GM19238 (cell line): ENCODE measurements at regions not wholly inside any gene's neighbourhood (a gene's known extent, or its start where the extent isn't known, plus 50 kb on each side); places are given as distances from the start of the nearest gene placed in this dataset.
A peak's percentile ranks its signal among the peaks of the same experiment; 100 is the strongest.
"Not testable (repeated sequence)": the region's sequence is repeated elsewhere in the genome, so short reads cannot be mapped to it uniquely, and the experiment has no call there.

Source experiments
- DNase-seq: peaks from one replicate; pipeline ENCODE4 v3.0.0; 2011; ENCODE audit warnings: low spot score; ENCODE audit not compliant: insufficient read length

DNA sequence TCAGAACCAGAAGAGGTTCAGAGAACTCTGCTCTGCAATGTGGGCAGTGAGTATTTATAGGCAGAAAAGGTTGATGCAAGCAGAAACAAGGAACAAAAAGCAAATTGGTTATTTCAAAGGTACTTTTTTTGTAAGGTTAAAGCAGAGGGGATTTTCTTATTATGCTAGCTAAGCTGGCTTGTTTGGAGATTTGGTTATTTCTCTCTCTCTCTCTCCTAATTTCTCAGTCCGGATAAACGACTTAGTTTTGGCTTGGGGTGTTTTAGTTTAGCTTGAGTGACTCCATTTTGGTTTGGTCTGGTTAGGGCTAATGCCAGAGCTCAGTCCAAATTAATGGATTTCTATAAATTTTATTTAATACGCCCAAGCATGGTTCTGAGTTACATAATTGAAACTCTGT lies 566.8 kb downstream of the SH2D4B start:
- DNase-seq: no peak

DNA sequence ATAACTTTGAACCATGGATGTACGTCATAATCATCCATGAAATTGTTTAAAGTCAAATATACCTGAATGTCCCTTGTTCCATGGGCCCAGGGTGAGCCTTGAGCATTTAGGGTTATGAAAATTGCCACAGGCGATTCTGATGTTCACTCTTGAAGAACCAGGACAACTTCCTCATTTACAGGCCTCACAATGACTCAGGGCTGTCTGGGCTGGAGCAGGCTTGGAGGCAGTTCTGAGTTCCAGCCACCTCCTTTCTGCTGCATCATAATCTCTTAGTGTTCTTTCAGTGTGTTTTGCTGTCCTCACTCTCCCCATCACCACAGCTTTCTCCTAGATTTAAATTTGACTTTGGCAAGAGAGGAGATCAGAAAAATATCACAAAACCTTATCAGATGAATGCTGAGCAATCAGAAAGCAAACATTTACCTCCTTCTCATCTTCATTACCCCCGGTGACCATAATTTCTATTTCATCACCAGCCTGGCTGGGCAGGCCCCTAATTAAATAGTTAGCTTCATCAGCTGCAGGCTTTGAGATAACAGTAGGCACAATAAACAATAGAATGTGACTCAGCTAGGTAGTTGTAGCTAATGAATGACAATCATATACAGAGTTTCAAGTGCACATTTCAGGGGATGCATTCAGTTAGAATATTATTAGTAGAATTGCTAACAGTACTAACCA lies 571.0 kb downstream of the SH2D4B start:
- peak; percentile 7 for DNase-seq

DNA sequence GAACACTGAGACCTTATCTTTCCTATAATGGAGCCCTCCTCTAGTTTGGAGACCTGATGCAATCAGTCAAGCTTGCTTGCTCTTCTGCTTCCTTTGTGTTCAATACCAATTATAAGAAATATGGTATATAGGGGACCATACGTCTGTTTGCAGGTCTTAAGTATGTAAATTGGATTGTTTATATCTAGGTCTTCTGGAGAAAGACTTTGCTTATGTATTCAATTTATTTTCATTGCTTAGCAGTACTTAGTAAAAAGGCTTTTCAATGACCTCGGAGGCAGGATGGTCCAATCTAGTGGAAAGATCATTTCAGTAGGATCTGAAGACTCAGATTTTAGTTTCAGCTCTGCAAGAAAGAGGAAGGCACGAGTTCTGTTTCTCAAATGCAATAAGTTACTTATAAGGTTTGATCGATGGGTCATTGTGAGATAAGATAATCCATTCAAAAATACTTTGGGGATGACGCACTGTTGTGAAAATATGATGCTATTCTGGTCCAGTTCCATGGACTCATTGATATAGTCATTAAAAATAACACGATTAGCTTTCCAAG lies 571.6 kb downstream of the SH2D4B start:
- no peak for DNase-seq

GRCh38 chr10:81116201-81116600 lies 578.5 kb downstream of the SH2D4B start:
- DNase-seq: no peak

DNA sequence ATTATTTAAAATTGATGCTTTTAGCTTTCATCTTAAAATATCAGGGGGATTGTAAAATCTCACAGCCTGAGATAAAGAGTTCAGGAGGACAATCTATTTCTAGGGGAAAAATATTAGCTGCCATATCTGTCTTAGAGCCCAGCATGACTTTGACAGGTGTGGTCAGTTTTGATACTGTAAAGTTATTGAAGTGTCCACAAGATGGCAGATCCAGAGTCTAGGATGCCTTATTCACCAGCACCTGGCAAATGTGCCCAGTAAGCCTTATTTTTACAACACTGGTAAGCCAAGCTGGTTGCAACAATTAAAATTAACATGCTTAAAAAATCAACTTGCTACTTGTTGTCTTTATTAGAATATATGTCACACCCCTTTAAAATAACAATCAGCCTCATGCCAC lies 579.3 kb downstream of the SH2D4B start:
- no peak for DNase-seq

GRCh38 chr10:81127931-81128330 lies 590.2 kb downstream of the SH2D4B start:
- no peak for DNase-seq

- no peak for DNase-seq
Measured at GRCh38 chr10:81130014-81130413, 592.3 kb downstream of the SH2D4B start.

- DNase-seq: peak; percentile 3
Measured at GRCh38 chr10:81135851-81136250, 598.1 kb downstream of the SH2D4B start.

DNA sequence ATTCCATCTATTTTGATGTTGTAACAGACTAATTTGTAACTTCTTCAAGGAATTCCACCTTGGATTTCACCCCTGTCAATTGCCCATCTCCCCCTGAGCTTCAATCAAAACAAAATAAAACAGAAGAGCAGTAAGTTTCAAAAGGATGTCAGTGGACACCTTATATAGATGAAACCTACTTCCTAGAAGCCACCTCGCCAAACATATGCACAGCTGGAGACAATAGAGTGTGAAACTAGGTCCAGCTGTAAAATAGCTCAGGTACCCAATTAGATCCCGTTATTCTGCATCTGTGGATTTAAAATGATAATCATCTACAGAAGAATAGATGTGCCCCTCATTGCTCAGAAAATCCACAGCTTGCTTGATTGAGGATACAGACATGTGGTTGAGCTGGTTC lies 598.6 kb downstream of the SH2D4B start:
- DNase-seq: no peak

- DNase-seq: no peak
Measured at GRCh38 chr10:81145975-81146374, 608.3 kb downstream of the SH2D4B start.

DNA sequence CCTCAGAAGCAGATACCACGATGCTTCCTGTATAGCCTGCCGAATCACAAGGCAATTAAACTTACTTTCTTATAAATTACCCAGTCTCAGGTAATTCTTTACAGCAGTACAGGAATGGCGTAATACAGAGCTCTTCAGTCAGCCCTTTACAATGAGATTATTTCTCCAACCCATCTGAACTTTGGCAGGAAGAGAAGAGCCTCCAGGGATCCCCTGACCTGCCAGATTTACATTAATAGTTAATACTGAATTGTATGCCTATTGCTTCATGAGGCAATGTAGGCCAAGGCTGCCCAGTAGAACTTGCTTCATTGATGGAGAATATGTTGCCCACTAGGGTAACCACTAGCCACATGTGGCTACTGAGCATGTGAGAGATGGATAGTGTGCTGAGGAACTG lies 608.7 kb downstream of the SH2D4B start:
- no peak for DNase-seq

DNA sequence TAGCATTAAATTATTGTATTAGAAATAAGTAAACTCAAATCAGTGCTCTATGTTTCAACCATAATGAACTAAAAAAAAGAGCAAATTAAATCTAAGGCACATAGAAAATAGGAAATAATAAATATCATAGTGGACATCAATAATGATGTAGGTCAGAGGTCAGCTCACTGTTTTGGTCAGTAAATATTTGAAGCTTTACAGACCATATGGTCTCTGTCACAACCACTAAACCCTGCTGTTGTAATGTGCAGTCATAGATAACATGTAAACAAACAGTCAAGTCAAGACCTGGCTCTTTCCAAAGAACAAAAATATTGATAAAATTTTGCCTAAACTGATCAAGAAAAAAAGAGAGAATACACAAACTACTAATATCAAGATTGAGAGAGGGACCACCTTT lies 615.0 kb downstream of the SH2D4B start:
- DNase-seq: no peak

GRCh38 chr10:81157681-81158080 lies 620.0 kb downstream of the SH2D4B start:
- no peak for DNase-seq

GRCh38 chr10:81177651-81178244 lies 640.0 kb downstream of the SH2D4B start:
- no peak for DNase-seq

GRCh38 chr10:81179324-81179723 lies 641.6 kb downstream of the SH2D4B start:
- no peak for DNase-seq

- DNase-seq: no peak
Measured at GRCh38 chr10:81179805-81180452, 642.2 kb downstream of the SH2D4B start.

GRCh38 chr10:81182296-81182695 lies 644.6 kb downstream of the SH2D4B start:
- DNase-seq: no peak

DNA sequence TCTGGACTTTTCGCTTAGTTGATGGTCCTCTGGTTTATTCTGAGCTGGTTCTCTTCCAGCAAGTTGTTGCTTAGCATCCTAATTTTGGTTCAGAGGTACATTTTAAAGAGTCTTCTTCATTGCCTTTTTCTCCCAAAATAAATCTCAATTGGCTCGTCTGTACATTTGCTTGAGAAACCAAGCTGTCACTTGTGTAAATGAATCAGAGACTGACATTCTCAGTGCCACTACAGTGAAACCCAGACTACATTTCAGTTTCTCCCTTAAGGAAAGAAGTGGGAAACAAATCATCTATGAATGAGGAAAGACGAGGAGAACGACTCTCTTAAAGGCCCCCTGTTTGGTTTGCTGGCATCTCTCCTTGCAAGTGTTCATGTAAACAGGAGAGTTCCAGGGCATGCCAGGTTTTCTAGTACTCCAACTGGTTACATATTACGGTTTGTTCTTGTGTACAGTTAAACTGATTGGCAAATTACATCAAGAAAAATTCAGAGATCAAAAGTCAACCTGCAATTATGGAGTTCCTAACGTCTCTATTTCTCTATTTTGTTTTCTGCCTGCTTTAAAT lies 654.6 kb downstream of the SH2D4B start:
- no peak for DNase-seq

DNA sequence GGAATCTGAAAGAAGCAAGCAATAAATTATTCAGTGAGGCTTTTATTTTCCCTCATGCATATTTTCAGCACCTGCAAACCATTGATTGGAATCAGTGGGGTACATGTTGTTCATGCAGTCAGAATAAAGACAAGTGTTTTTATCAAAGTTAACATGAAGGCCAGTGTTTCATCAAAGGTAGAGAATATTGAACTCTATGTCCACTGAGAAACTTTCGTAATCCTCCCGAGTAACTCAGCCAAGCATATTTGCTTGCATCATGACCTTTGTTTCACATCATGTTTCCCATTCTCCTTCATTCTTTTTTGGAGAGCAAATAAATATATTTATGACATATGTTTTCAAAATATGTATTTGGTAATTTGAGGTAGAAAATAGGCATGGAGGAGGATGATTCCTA lies 663.1 kb downstream of the SH2D4B start:
- no peak for DNase-seq

DNA sequence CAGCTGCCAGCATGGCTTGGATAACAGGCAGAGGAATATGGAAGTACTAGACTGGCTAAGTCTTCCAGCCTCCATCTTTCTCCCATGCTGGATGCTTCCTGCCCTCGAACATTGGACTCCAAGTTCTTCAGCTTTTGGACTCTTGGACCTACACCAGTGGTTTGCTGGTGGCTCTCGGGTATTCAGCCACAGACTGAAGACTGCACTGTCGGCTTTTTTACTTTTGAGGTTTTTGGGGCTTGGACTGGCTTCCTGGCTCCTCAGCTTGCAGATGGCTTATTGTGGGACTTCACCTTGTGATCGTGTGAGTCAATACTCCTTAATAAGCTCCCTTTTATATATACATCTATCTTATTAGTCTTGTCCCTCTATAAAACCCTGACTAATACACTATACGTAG lies 667.6 kb upstream of the NRG3 start:
- not testable (repeated sequence) for DNase-seq

DNA sequence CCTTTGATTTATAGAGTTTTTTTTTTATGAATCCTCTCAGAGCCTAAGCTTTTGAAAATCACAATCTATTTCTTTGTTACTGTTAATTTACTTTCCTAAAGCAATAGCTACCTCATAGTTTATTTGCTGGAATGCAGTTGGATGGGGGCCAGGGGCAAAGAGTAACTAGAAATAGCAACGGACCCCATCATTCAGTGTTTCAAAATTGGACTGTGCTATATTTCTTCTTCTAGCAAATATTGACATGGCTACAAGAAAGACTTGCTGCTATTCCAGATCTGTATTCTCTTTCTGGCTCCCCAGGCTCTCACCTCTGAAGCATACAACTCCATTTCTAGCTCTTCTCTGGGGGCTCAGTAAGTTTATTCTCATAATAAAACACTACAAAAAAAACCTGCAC lies 661.6 kb upstream of the NRG3 start:
- DNase-seq: no peak

- no peak for DNase-seq
Measured at GRCh38 chr10:81215498-81215897, 659.5 kb upstream of the NRG3 start.
